Cardiac fibroblast (primary cell): ENCODE measurements at regions not wholly inside any gene's neighbourhood (a gene's known extent, or its start where the extent isn't known, plus 50 kb on each side); places are given as distances from the start of the nearest gene placed in this dataset.

Experiments
- DNase-seq, 2 donors: peaks; one replicate each; pipeline versions ENCODE4 v3.0.0 to v3.0.0-alpha.2; 2010; ENCODE audit warnings: low read depth in 2 of 2
- H3K4me3 ChIP-seq, 2 donors: replicated peaks in 1 of 2; 1 replicate in 1 of 2; 2 replicates in 1 of 2; pipeline ENCODE4 v1.5.1; 2011; ENCODE audit warnings: low read depth in 2 of 2, low read length in 2 of 2, mild to moderate bottlenecking in 2 of 2, moderate library complexity in 1 of 2
- TF ChIP-seq, protein P1 (sequence below): IDR thresholded peaks from one replicate; pipeline ENCODE4 v1.5.1; 2011; ENCODE audit warnings: low read depth, mild to moderate bottlenecking, low read length, inconsistent platforms

GRCh38 chr2:239724851-239725550, 300.1 kb downstream of the NDUFA10 start:
- DNase-seq, result no peak
- TF ChIP-seq, protein P1, sequence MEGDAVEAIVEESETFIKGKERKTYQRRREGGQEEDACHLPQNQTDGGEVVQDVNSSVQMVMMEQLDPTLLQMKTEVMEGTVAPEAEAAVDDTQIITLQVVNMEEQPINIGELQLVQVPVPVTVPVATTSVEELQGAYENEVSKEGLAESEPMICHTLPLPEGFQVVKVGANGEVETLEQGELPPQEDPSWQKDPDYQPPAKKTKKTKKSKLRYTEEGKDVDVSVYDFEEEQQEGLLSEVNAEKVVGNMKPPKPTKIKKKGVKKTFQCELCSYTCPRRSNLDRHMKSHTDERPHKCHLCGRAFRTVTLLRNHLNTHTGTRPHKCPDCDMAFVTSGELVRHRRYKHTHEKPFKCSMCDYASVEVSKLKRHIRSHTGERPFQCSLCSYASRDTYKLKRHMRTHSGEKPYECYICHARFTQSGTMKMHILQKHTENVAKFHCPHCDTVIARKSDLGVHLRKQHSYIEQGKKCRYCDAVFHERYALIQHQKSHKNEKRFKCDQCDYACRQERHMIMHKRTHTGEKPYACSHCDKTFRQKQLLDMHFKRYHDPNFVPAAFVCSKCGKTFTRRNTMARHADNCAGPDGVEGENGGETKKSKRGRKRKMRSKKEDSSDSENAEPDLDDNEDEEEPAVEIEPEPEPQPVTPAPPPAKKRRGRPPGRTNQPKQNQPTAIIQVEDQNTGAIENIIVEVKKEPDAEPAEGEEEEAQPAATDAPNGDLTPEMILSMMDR, result no peak
- H3K4me3 ChIP-seq, result no peak overlapping the region

DNA sequence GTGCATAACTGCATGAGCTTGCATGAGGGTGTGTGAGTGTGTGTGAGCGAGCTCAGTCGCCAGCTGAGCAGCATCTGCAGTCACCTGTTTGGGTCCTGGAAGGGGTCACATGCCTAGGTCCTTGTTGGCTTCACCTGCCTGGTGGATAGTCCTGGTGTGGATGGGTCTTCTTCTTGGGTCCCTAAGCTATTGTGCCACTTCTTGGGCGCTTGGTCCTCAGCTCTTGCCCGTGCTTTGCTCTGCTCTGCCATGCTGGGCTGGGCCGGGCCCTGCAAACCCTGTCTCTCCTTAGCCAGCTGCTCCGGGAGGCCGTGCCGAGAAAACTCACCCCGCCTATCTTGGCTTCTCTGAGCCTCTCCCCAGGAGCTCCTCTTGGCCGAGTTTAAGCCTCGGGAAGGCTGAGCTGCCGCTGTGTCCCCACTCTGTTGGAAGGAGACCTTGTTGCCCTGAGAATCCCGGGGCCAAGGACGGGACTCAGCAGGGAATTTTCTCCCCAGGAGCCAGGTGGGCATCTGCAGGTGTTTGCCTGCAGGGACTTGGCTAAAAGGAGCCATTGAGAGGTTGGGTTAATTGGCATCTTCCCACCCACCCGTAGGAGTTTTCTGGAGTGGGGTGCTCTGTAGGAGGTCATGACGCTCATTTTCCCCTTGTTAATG, 300.8 kb downstream of the NDUFA10 start:
- no peak for DNase-seq
- H3K4me3 ChIP-seq, result no peak overlapping the region
- TF ChIP-seq, protein P1, result no peak

DNA sequence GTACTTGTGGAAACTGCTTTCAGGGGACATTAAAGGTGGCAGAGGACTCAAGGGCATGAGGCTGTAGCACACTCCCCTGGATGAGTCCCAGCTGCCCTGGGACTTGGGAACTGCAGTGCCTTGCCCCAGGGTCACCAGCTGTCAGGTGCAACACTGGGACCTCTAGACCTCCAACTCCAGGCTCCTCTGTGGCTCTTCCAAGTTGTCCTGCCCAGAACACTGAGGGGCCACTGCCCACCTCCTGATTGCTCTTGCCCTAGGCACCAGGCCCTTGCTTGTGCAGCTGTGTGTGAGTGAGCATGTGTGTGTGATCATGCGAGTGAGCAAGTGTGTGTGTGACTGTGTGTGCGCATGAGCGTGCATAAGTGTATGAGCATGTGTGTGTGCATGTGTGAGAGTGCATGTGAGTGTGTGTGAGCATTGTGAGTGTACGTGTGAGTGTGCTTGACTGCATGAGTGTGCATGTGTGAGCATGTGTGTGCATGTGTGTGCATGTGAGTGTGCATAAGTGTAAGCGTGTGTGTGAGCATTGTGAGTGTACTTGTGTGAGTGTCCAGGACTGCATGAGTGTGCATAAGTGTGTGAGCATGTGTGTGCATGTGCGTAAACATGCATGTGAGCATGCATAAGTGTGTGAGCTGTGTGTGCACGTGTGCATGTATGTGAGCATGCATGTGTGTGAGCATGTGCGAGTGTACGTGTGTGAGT, 301.5 kb downstream of the NDUFA10 start:
- TF ChIP-seq, protein P1, result no peak
- DNase-seq, result no peak
- no peak overlapping the region for H3K4me3 ChIP-seq

- DNase-seq, result no peak
- no peak overlapping the region for H3K4me3 ChIP-seq
- TF ChIP-seq, protein P1, result no peak
Measured at GRCh38 chr2:239722760-239723470, 302.2 kb downstream of the NDUFA10 start.

DNA sequence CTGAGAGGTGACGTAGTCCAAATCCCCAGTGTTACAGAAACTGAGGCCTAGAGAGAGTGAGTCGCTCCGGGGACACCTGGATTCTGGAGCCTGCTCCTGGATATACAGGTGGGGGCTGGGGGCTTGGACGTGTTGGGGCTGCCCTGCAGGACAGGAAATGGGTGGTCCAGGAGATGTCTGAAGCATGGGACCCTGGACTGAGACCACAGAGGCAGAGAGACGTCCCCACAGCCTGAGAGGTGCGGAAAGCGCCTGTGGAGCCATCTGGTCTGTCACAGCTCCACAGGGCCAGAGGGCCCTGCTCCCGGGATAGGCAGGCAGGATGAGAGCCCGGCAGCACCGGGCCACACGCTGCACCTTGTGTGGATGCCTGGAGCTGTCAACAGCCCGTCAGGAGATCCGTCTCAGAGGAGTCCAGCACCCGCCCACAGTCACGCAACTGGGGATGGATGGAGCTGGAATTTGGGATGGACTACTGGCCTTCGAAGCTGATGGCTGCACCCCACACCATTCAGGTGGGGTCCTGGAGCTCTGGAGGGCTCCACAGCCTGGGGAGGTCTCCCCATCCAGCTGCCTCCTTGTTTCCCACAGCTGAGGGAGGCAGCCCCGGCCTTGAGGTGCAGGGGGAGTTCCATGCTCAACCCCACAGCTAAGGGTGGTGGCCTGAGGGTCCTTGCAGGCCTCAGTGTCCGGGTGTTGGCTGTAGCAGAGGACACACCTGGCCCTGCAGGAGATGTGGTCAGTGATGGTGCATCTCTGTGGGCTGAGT, 303.0 kb downstream of the NDUFA10 start:
- H3K4me3 ChIP-seq, result no peak overlapping the region
- no peak for DNase-seq
- TF ChIP-seq, protein P1, result no peak

GRCh38 chr2:239721531-239721930, 303.6 kb downstream of the NDUFA10 start:
- TF ChIP-seq, protein P1, result no peak
- no peak overlapping the region for H3K4me3 ChIP-seq
- DNase-seq, result no peak
